Activated naive CD4-positive, alpha-beta T cell treated with anti-CD3 and anti-CD28 coated beads, Interleukin-2, amount 50 U/mL, for 24 hours (primary cell): ENCODE measurements at regions not wholly inside any gene's neighbourhood (a gene's known extent, or its start where the extent isn't known, plus 50 kb on each side); places are given as distances from the start of the nearest gene placed in this dataset.
"Not testable (repeated sequence)": the region's sequence is repeated elsewhere in the genome, so short reads cannot be mapped to it uniquely, and the experiment has no call there.

Source experiments
- H3K27ac Mint-ChIP-seq: one replicate; pipeline ENCODE4 v1.8.0; 2021; ENCODE audit warnings: mild to moderate bottlenecking, mixed read lengths
- H3K27me3 Mint-ChIP-seq: one replicate; pipeline ENCODE4 v1.8.0; 2021; ENCODE audit warnings: mixed read lengths
- H3K36me3 Mint-ChIP-seq: one replicate; pipeline ENCODE4 v1.8.0; 2021; ENCODE audit warnings: mixed read lengths
- H3K4me1 Mint-ChIP-seq: one replicate; pipeline ENCODE4 v1.8.0; 2021; ENCODE audit warnings: mixed read lengths
- H3K4me3 Mint-ChIP-seq: one replicate; pipeline ENCODE4 v1.8.0; 2021; ENCODE audit warnings: mild to moderate bottlenecking, mixed read lengths
- H3K9me3 Mint-ChIP-seq: one replicate; pipeline ENCODE4 v1.8.0; 2021; ENCODE audit warnings: mixed read lengths

DNA sequence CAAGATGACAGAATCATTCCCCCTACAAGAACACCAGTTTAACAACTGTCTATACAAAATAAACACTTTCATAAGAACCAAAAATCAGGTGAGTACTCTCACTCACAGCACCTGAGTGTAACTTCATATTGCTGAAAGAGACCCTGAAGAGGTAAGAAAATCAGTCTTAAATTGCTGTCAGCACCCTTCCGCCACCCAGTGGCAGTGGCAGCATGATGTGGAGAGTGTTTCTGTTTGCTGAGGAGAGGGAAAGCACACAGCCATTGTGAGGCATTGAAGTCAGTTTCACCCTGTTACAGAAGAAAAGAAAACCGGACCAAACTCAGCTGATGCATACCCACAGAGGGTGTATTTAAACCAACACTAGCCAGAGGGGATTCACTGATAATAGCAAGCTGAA lies 1240.8 kb upstream of the CRIM1 start:
- Mint-ChIP-seq H3K36me3 (no peaks in the 10 kb centered on the region), H3K9me3 (peaks cover 10% of the 10 kb centered on the region), H3K4me1 (no peaks in the 10 kb centered on the region), H3K27ac (no peak overlapping the region), H3K4me3 (no peak overlapping the region), H3K27me3 (no peaks in the 10 kb centered on the region)

DNA sequence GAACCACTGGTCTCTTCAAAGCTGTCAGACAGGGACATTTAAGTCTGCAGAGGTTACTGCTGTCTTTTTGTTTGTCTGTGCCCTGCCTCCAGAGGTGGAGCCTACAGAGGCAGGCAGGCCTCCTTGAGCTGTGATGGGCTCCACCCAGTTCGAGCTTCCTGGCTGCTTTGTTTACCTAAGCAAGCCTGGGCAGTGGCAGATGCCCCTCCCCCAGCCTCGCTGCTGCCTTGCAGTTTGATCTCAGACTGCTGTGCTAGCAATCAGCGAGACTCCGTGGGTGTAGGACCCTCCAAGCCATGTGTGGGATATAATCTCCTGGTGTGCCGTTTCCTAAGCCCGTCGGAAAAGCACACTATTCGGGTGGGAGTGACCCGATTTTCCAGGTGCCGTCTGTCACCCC lies 1243.2 kb upstream of the CRIM1 start:
- not testable (repeated sequence) for H3K27me3 Mint-ChIP-seq, H3K27ac Mint-ChIP-seq, H3K4me3 Mint-ChIP-seq, H3K4me1 Mint-ChIP-seq, H3K9me3 Mint-ChIP-seq, H3K36me3 Mint-ChIP-seq

DNA sequence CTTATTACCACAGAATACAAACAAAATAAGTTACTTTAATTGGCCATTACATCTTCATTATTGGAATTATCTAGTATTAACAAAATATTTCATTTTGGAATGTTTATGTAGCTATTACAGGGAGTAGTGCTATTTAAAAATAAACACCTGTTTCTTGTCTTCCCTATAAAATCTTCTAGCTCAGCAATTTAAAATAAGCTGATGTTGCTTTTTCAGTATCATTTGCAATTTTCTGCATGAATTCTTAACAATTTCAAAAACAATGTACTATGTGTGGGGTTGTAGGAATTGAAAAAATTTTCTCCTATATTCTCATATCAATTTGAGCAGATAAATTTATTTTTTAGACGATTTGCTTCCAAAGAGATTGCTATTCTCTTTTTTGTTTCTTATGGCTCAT lies 1251.3 kb upstream of the CRIM1 start:
- Mint-ChIP-seq H3K36me3 (no peaks in the 10 kb centered on the region), H3K9me3 (peaks cover 5% of the 10 kb centered on the region)

DNA sequence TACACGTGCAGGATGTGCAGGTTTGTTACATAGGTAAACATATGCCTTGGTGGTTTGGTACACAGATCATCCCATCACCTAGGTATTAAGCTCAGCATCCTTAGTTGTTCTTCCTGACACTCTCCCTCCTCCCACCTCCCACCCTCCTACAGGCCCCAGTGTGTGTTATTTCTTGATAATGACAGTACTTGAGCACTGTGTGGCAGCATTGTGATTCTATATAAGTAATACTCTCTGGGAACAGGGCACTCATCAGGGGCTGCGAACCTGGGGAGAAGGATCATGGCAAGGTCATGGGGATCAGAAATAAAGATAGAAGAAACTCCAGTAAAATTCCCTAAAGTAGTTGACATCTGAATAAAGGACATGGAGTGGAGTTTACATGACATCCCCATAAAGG lies 1256.2 kb upstream of the CRIM1 start:
- Mint-ChIP-seq H3K27ac (no peak overlapping the region), H3K27me3 (no peaks in the 10 kb centered on the region), H3K4me3 (no peak overlapping the region), H3K9me3 (peaks cover 5% of the 10 kb centered on the region), H3K36me3 (no peaks in the 10 kb centered on the region), H3K4me1 (no peaks in the 10 kb centered on the region)

More for the DNA sequence above, 1251.3 kb upstream of the CRIM1 start:
- H3K4me1 Mint-ChIP-seq = no peaks in the 10 kb centered on the region
- no peak overlapping the region for H3K4me3 Mint-ChIP-seq
- H3K27ac Mint-ChIP-seq = no peak overlapping the region
- no peaks in the 10 kb centered on the region for H3K27me3 Mint-ChIP-seq

DNA sequence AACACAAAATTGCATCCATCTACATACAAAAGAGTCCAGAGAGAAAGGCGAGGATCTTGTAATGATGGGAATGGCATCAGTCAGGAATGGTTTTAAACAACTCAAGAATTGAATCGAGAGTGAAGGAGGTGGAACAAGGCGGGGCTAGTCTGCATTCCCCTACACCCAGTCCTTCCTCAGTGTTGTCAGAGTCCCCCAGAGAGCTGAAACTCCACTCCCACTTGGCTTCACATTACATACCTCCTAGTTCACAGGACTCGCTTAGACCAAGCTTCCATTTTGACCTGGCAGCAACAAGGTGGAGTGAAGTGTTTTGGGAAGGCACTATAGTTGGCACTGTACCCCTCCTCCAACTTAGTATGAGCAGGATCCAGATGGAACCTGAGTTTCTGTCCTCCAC lies 1273.5 kb upstream of the CRIM1 start:
- H3K27me3 Mint-ChIP-seq = no peaks in the 10 kb centered on the region
- no peaks in the 10 kb centered on the region for H3K36me3 Mint-ChIP-seq
- H3K9me3 Mint-ChIP-seq = no peaks in the 10 kb centered on the region
- H3K27ac Mint-ChIP-seq = no peak overlapping the region
- H3K4me1 Mint-ChIP-seq = no peaks in the 10 kb centered on the region
- H3K4me3 Mint-ChIP-seq = no peak overlapping the region

DNA sequence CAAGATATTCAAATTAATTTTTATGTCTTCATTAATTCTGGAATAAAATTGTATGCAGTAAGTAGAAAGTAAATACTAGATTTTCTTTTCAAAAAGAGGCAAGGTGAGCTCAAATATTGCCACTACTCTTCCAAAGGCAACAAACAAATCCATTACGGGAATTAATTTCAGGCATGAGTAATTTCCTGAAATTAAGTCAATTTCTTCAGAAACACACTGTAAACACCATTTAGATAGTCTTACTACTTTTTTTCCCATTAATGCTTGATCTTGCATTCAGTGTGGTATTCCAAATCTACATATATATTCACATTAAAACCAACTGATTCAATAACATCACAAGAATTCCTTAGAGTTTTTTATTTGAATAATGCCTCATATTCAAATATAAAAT lies 1274.0 kb upstream of the CRIM1 start:
- Mint-ChIP-seq H3K36me3 (no peaks in the 10 kb centered on the region), H3K27ac (no peak overlapping the region), H3K9me3 (no peaks in the 10 kb centered on the region), H3K4me3 (no peak overlapping the region), H3K27me3 (no peaks in the 10 kb centered on the region), H3K4me1 (no peaks in the 10 kb centered on the region)

DNA sequence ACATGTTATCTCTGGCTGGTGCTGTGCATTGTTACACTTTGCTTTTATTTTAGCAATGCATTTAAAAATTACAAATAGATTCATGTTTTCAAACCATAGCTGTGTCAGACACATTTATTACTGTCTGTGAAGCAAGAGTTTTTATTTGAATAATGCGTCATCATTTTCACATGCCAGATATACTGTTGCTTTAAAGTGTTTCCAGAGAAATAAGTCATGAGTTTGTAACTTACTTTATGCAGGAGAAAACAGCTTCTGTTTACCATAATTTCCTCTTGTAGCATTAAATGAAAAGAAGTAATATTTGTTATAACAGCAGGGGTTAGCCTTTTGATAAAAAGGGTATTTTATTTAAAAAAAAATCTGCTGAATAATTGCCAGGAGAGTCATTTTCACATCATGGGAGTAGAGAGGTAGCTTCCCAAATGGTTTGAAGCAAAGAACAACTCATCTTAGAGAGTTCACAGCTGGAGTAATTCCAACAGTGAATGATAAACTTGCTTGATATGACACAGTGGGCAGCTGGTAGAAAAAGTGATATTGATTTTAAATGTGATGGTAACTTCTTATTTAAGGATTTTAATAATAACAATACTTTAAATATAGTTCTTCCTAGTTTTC lies 1274.5 kb upstream of the CRIM1 start:
- no peaks in the 10 kb centered on the region for H3K27me3 Mint-ChIP-seq

DNA sequence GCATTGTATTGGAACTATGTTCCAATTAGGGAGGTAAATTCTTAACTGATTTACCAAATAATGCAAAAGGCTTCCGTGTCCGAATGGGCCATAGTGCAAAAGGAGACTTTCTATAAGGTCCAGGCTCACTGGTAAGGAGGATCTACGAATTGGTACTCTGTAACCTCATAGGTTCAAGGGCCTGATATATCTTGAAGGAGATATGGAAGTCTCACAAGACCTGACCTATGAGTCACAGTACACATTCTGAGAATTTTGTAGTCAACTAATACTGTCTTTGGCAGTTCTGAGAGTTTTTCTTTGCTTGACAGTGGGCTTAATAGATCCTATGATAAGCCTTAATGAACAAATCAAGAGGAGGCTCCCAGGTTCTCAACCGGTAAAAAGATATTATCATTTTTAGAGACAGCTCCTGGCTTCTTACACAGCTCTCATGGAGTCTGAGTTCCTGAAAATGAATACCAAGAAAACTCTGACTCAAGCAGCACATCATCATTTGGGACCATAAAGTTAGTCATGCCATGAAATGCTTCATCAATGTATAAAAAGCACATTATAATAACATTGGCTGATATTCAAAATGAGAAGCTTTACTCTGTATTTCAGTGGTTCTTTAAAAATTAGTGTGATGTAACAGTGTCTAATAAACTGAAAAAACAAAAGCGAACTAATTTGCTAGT lies 1275.2 kb upstream of the CRIM1 start:
- Mint-ChIP-seq H3K27me3 (no peaks in the 10 kb centered on the region), H3K27ac (no peak overlapping the region), H3K4me3 (no peak overlapping the region), H3K9me3 (no peaks in the 10 kb centered on the region), H3K4me1 (no peaks in the 10 kb centered on the region), H3K36me3 (no peaks in the 10 kb centered on the region)

More for the DNA sequence above, 1274.5 kb upstream of the CRIM1 start:
- Mint-ChIP-seq H3K27ac (no peak overlapping the region), H3K36me3 (no peaks in the 10 kb centered on the region), H3K4me3 (no peak overlapping the region), H3K4me1 (no peaks in the 10 kb centered on the region), H3K9me3 (no peaks in the 10 kb centered on the region)

DNA sequence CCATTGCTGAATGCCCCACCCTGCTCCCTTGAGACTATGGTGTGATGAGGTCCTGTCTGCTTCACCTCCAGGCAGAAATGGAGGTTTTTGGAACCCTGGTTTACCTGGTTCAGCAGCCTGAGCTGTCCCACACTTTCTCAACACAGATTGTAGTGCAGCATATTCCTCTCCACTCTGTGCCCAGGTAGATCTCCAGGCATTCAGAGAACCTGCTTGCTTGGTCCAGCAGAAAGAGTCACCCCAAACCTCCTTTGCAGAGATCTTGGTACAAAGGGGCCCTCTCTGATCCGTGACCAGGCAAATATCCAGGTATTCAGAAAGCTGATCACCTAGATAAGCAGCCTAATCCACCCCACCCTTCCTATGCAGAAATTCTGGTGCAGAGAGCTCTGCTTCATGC lies 1288.2 kb upstream of the CRIM1 start:
- Mint-ChIP-seq H3K4me3 (no peak overlapping the region), H3K36me3 (no peaks in the 10 kb centered on the region), H3K27me3 (no peaks in the 10 kb centered on the region), H3K27ac (no peak overlapping the region), H3K4me1 (no peaks in the 10 kb centered on the region), H3K9me3 (peaks cover 9% of the 10 kb centered on the region)

DNA sequence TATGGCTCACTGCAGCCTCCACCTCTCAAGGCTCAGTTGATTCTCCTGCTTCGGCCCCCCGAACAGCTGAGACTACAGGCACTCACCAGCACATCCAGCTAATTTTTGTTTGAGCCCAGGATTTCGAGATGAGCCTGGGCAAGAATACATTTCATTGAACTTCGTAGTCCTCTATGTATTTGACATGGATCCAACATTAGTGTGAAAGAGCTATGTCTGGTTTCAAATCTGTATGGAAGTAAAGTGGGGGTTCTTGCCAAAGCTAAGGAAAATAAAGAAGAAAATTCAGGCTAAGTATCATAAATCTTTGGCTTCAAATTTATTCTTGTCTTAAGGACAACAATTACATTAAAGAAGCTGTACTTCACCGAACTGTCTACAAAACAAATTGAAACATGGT lies 1291.7 kb upstream of the CRIM1 start:
- Mint-ChIP-seq H3K27me3 (no peaks in the 10 kb centered on the region), H3K36me3 (no peaks in the 10 kb centered on the region), H3K4me1 (no peaks in the 10 kb centered on the region)

DNA sequence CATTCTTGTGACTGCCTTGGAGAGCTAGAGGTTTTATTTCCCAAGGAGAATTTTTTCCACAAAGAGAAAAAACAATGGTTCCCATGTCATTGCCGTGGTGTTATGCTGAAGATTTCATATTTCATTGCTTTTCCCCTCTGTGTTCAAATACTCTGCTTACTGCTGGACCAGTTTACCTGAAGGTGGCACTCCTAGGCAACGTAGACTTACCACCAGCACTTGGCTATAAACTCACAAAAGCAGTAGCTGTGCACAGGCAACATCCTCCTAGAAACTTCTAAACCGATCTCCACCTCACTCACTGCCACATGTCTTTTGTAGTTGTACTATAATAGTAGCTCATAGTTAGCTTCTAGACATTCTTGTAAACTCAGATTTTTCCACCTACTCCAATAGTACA lies 1319.7 kb upstream of the CRIM1 start:
- Mint-ChIP-seq H3K4me1 (no peaks in the 10 kb centered on the region), H3K4me3 (no peak overlapping the region), H3K27me3 (no peaks in the 10 kb centered on the region), H3K27ac (no peak overlapping the region), H3K9me3 (peaks cover 5% of the 10 kb centered on the region), H3K36me3 (no peaks in the 10 kb centered on the region)

More for the DNA sequence above, 1291.7 kb upstream of the CRIM1 start:
- Mint-ChIP-seq H3K4me3 (no peak overlapping the region), H3K9me3 (peaks cover 9% of the 10 kb centered on the region), H3K27ac (no peak overlapping the region)

DNA sequence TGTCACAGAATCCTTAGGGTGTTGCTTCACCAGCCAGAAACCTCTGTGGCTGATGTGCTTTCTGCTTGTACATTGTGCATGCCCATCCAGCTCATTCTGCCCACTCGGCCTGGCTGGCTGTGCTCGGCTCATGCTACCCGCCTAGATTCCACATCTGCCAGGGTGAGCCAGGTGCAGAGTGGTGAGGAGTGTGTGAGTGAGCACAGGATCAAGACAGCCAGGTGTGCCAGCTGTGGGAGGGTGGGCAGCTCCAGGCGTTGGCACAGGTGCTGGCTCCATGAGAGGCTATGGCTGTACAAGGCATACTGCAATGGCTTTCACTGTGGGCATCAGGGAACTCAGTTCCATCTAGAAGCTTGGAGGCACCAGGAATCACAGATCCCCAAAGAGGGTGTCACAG lies 1321.8 kb upstream of the CRIM1 start:
- no peak overlapping the region for H3K4me3 Mint-ChIP-seq
- H3K36me3 Mint-ChIP-seq = no peaks in the 10 kb centered on the region
- peaks cover 5% of the 10 kb centered on the region for H3K9me3 Mint-ChIP-seq
- no peaks in the 10 kb centered on the region for H3K27me3 Mint-ChIP-seq
- no peaks in the 10 kb centered on the region for H3K4me1 Mint-ChIP-seq
- no peak overlapping the region for H3K27ac Mint-ChIP-seq

DNA sequence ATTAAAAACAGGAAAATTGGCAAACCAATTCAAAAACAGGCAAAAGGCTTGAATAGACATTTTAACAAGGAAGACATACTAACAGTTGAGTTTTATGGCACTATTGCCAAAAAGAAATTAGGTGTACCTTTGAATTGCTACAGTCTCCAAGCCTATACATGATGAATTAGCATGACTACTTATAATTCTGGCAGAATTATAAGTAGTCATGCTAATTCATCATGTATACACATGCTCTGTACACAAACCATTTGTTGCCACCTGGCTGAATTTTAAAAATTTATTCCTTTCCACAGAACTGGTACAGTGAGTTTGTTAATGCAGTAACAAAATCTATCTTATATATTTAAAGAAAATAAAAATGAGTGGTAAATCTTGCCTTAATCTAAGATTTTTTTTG lies 1332.0 kb upstream of the CRIM1 start:
- no peaks in the 10 kb centered on the region for H3K36me3 Mint-ChIP-seq
- H3K4me3 Mint-ChIP-seq = no peak overlapping the region
- H3K9me3 Mint-ChIP-seq = no peaks in the 10 kb centered on the region
- H3K4me1 Mint-ChIP-seq = no peaks in the 10 kb centered on the region
- no peak overlapping the region for H3K27ac Mint-ChIP-seq
- no peaks in the 10 kb centered on the region for H3K27me3 Mint-ChIP-seq

DNA sequence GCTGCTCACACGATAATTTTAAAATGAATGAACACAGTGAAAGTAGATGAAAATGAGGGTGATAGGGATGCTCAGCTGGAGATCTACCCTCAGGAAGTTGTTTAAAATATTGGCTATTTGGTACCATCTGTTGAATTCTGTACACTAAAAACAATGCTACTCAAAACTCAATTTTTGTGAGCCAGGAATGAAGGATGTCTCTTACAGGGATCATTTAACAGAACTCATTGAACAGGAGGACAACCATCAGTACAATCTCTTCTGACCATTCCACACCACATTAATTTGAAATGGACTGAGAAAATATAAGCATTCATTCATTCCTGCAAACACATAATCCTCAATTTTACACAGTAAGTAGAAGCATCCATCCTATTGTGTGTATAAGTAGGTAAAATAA lies 1355.1 kb upstream of the CRIM1 start:
- Mint-ChIP-seq H3K9me3 (no peaks in the 10 kb centered on the region), H3K36me3 (no peaks in the 10 kb centered on the region), H3K4me1 (no peaks in the 10 kb centered on the region), H3K27me3 (no peaks in the 10 kb centered on the region), H3K4me3 (no peak overlapping the region), H3K27ac (no peak overlapping the region)

DNA sequence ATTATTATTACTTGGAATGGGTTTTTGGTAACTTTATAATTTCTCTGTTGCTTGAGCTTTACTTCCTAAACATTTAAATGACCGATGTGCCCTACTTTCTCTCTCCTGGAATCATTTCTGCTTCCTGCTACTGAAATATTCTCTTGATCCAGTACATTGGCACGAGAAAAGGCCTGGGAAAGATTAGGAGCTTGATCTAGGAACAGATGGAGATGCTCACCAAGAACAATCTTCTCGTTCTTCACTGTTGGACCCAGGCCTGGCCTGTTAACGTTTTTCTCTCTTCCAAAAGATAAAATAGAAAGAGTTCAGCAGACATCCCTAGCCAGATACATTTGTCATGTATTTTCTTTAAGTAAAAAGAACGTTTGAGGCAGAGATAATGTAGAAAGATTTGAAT lies 1356.8 kb upstream of the CRIM1 start:
- H3K27me3 Mint-ChIP-seq = no peaks in the 10 kb centered on the region
- H3K4me3 Mint-ChIP-seq = no peak overlapping the region
- no peaks in the 10 kb centered on the region for H3K36me3 Mint-ChIP-seq
- H3K27ac Mint-ChIP-seq = no peak overlapping the region
- H3K4me1 Mint-ChIP-seq = no peaks in the 10 kb centered on the region
- H3K9me3 Mint-ChIP-seq = no peaks in the 10 kb centered on the region

DNA sequence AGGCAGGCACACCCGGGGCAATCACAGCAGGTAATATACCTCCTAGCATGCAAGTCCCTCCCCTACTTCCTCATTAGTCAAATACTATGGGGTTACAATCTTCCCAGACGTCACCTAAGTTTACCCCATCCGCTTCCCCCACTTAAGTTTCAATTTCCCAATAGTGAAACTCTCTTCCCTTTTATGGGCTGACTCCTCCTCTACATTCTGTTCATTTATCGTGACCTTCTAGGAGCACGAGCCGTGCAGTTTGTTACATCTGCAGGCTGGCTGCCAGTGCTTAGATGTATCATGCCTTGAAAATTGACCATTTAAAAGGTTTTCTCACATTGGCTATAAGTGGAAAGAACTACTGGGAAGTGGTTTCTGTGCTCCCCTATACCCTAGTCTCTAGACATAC lies 1357.8 kb upstream of the CRIM1 start:
- Mint-ChIP-seq H3K27me3 (no peaks in the 10 kb centered on the region), H3K9me3 (no peaks in the 10 kb centered on the region), H3K4me1 (no peaks in the 10 kb centered on the region), H3K36me3 (no peaks in the 10 kb centered on the region), H3K27ac (no peak overlapping the region), H3K4me3 (no peak overlapping the region)

DNA sequence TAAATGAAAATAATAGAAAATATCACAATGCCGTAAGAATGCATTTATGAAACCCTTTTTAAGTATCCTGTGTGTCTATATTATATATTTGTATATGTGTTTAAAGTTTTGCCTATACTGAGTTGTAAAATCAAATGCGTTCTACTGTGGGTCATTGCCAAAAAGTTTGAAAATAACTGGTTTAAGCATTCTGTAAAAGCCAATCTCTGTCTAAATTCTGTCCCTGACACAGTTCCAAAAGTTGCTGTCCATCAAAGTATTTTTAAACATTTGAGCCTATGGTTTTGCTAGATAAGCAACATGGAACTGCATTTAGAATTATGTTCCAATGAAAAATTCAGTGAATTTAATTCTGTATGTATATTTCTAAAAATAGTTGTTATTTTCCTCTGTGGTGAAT lies 1360.4 kb upstream of the CRIM1 start:
- Mint-ChIP-seq H3K27ac (no peak overlapping the region), H3K4me1 (no peaks in the 10 kb centered on the region), H3K9me3 (peaks cover 8% of the 10 kb centered on the region), H3K4me3 (no peak overlapping the region), H3K27me3 (no peaks in the 10 kb centered on the region), H3K36me3 (no peaks in the 10 kb centered on the region)
